Neural cell (in vitro differentiated cells): ENCODE measurements at regions not wholly inside any gene's neighbourhood (a gene's known extent, or its start where the extent isn't known, plus 50 kb on each side); places are given as distances from the start of the nearest gene placed in this dataset.

Source experiments
- H2AFZ ChIP-seq: fragments of 200-600, 300-800 bp; sonication (generic), shearing (Covaris generic); 2 replicates; pipeline ENCODE4 v1.6.0; 2014; ENCODE audit warnings: low read depth, mild to moderate bottlenecking, antibody characterized with exemption, low read length, moderate library complexity
- H3F3A ChIP-seq: fragments of 200-600 bp; shearing (Covaris generic); 2 replicates; pipeline ENCODE4 v1.6.1; 2016; ENCODE audit warnings: mild to moderate bottlenecking, moderate library complexity, mixed read lengths, antibody characterized with exemption, low read length; ENCODE audit not compliant: insufficient read depth, poor library complexity, severe bottlenecking
- H3K27ac ChIP-seq: fragments of 200-600, 300-800 bp; sonication (generic), shearing (Covaris generic); 2 replicates; pipeline ENCODE4 v1.5.1; 2014; ENCODE audit warnings: mild to moderate bottlenecking, low read length, moderate library complexity
- H3K27me3 ChIP-seq: fragments of 300-800, 200-600 bp; sonication (generic), shearing (Covaris generic); 2 replicates; pipeline ENCODE4 v1.6.0; 2014; ENCODE audit warnings: mild to moderate bottlenecking, low read depth, low read length, moderate library complexity; ENCODE audit not compliant: insufficient read depth
- H3K36me3 ChIP-seq: fragments of 300-800, 200-600 bp; sonication (generic), shearing (Covaris generic); 2 replicates; pipeline ENCODE4 v1.5.1; 2014; ENCODE audit warnings: mild to moderate bottlenecking, antibody characterized with exemption, low read length, moderate library complexity; ENCODE audit not compliant: insufficient read depth
- H3K4me2 ChIP-seq: fragments of 300-800, 200-600 bp; sonication (generic), shearing (Covaris generic); 2 replicates; pipeline ENCODE4 v1.6.0; 2014; ENCODE audit warnings: mild to moderate bottlenecking, low read length
- H3K4me3 ChIP-seq: fragments of 300-800, 200-600 bp; sonication (generic), shearing (Covaris generic); 2 replicates; pipeline ENCODE4 v1.5.1; 2014; ENCODE audit warnings: mild to moderate bottlenecking, low read length, moderate library complexity
- H3K79me2 ChIP-seq: fragments of 200-600 bp; shearing (Covaris generic); replicated peaks from 2 replicates; pipeline ENCODE4 v1.6.0; 2014; ENCODE audit warnings: mild to moderate bottlenecking, low read length, moderate library complexity; ENCODE audit not compliant: insufficient read depth
- H3K9ac ChIP-seq: fragments of 300-800, 200-600 bp; sonication (generic), shearing (Covaris generic); 2 replicates; pipeline ENCODE4 v1.6.1; 2016; ENCODE audit warnings: mild to moderate bottlenecking, low read length, mixed read lengths
- H3K9me2 ChIP-seq: fragments of 200-600 bp; shearing (Covaris generic); 2 replicates; pipeline ENCODE4 v1.6.1; 2016; ENCODE audit warnings: mild to moderate bottlenecking, low read length, mixed read lengths; ENCODE audit not compliant: insufficient read depth
- H3K9me3 ChIP-seq: fragments of 200-600, 300-800 bp; sonication (generic), shearing (Covaris generic); 2 replicates; pipeline ENCODE4 v1.6.1; 2016; ENCODE audit warnings: mild to moderate bottlenecking, mixed run types, low read length, moderate library complexity, mixed read lengths
- H4K20me1 ChIP-seq: fragments of 200-600 bp; shearing (Covaris generic); 2 replicates; pipeline ENCODE4 v1.6.1; 2016; ENCODE audit warnings: mild to moderate bottlenecking, mixed run types; ENCODE audit not compliant: insufficient read depth
- CTCF ChIP-seq: fragments of 450-650 bp; IDR thresholded peaks from 2 replicates; pipeline ENCODE4 v1.5.1; 2014; ENCODE audit warnings: antibody characterized with exemption, mild to moderate bottlenecking, moderate library complexity; ENCODE audit not compliant: poor library complexity, severe bottlenecking
- EP300 ChIP-seq: fragments of 450-650 bp; conservative IDR thresholded peaks from 2 replicates; pipeline ENCODE4 v1.6.1; 2014; ENCODE audit warnings: antibody characterized with exemption, mild to moderate bottlenecking, moderate library complexity; ENCODE audit not compliant: poor library complexity, severe bottlenecking
- EZH2 ChIP-seq: fragments of 200-600, 300-800 bp; shearing (Covaris generic), sonication (generic); IDR thresholded peaks from 2 replicates; pipeline ENCODE4 v1.6.1; 2014; ENCODE audit warnings: antibody characterized with exemption, low read length, borderline replicate concordance, mild to moderate bottlenecking; ENCODE audit not compliant: insufficient read depth, poor library complexity, severe bottlenecking
- MXI1 ChIP-seq: fragments of 450-650 bp; conservative IDR thresholded peaks from 2 replicates; pipeline ENCODE4 v1.6.1; 2014; ENCODE audit warnings: antibody characterized with exemption, mild to moderate bottlenecking; ENCODE audit not compliant: poor library complexity, severe bottlenecking
- POLR2AphosphoS5 ChIP-seq: IDR thresholded peaks from 2 replicates; pipeline ENCODE4 v1.6.1; 2012
- RAD21 ChIP-seq: fragments of 450-650 bp; conservative IDR thresholded peaks from 2 replicates; pipeline ENCODE4 v1.6.1; 2014; ENCODE audit warnings: antibody characterized with exemption, mild to moderate bottlenecking, moderate library complexity
- REST ChIP-seq: IDR thresholded peaks from 2 replicates; pipeline ENCODE4 v1.6.1; 2012; ENCODE audit warnings: borderline replicate concordance
- SMC3 ChIP-seq: fragments of 450-650 bp; conservative IDR thresholded peaks from 2 replicates; pipeline ENCODE4 v1.6.1; 2014; ENCODE audit warnings: antibody characterized with exemption, mild to moderate bottlenecking, moderate library complexity; ENCODE audit not compliant: poor library complexity
- TAF1 ChIP-seq: IDR thresholded peaks from 2 replicates; pipeline ENCODE4 v1.6.1; 2012; ENCODE audit warnings: low read depth

DNA sequence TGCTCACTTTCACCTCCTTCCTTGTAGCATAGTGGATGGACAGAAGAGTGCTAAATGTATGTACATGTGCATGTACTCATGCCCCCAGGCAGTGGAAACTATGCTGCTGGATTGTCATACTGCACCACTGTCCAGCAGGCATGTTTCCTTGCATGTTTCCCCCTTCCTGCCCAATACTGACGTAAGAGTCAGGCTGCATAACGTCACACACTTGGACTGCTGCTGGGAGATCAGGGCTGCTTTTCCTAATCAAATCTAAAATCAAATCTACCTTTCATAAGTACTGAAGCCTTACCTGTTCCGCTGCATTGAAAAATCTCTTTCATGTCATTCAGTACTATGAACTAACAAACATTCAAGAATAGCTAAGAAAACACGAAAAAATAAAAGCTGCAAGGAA lies 67.9 kb upstream of the ROBO1 start:
- no peaks in the 10 kb centered on the region for H3K36me3 ChIP-seq
- H3F3A ChIP-seq = no peaks in the 10 kb centered on the region
- H3K9me3 ChIP-seq = no peaks in the 10 kb centered on the region
- H3K9me2 ChIP-seq = no peaks in the 10 kb centered on the region
- H3K27ac ChIP-seq = no peak overlapping the region
- no peak overlapping the region for H3K9ac ChIP-seq
- H4K20me1 ChIP-seq = no peaks in the 10 kb centered on the region
- H3K79me2 ChIP-seq = no peaks in the 10 kb centered on the region
- no peak overlapping the region for H3K4me3 ChIP-seq
- no peak for TF ChIP-seq MXI1
- no peak for TF ChIP-seq CTCF
- TF ChIP-seq RAD21 = no peak
- TF ChIP-seq REST = no peak
- TF ChIP-seq EZH2 = no peak
- TF ChIP-seq POLR2AphosphoS5 = no peak
- TF ChIP-seq EP300 = no peak
- no peak for TF ChIP-seq TAF1
- no peak for TF ChIP-seq SMC3
- H3K27me3 ChIP-seq = no peaks in the 10 kb centered on the region
- no peak overlapping the region for H2AFZ ChIP-seq
- H3K4me2 ChIP-seq = no peak overlapping the region

DNA sequence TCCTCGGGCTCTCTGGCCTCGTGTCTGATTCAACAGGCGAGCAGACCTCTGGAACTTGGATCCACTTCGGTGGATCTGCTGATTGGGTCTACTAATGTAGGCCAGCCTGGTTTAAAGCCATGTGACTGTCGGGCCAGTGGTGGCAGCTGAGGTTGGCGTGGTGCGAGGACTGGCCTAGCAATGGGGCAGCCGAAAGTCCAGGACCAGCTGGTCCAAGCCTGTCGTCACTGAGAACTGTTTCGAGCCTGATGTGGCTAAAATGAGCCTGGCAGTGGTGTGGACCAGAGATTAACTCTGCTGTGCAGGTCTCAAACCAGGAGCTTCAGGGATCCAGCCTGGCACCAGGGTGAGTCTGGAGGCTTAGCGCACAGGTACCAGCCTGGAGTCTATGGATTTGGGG lies 56.4 kb upstream of the ROBO1 start:
- Histone ChIP-seq H2AFZ (no peak overlapping the region), H4K20me1 (no peaks in the 10 kb centered on the region), H3K36me3 (no peaks in the 10 kb centered on the region), H3K79me2 (no peaks in the 10 kb centered on the region), H3K4me3 (no peak overlapping the region), H3K9me3 (no peaks in the 10 kb centered on the region), H3K27ac (no peak overlapping the region), H3F3A (no peaks in the 10 kb centered on the region), H3K9me2 (no peaks in the 10 kb centered on the region), H3K27me3 (no peaks in the 10 kb centered on the region), H3K9ac (no peak overlapping the region), H3K4me2 (no peak overlapping the region)
- TF ChIP-seq MXI1 = no peak
- TF ChIP-seq RAD21 = no peak
- no peak for TF ChIP-seq SMC3
- TF ChIP-seq REST = no peak
- no peak for TF ChIP-seq TAF1
- TF ChIP-seq EP300 = no peak
- no peak for TF ChIP-seq POLR2AphosphoS5
- no peak for TF ChIP-seq CTCF
- TF ChIP-seq EZH2 = no peak
